Upper lobe of left lung (tissue), 4 donors: ENCODE measurements at regions not wholly inside any gene's neighbourhood (a gene's known extent, or its start where the extent isn't known, plus 50 kb on each side); places are given as distances from the start of the nearest gene placed in this dataset.

Experiments used
- POLR2AphosphoS5 ChIP-seq, 2 donors: sonication (generic); formaldehyde crosslinking; IDR thresholded peaks; one replicate each; pipeline ENCODE4 v1.5.1; 2017; ENCODE audit warnings: antibody characterized with exemption in 2 of 2
- TF ChIP-seq, protein P1 (sequence below), 6 experiments: fragments of 450-650 bp in 4 of 6; fragments of 200-600 bp in 2 of 6; sonication (generic) in 2 of 6; IDR thresholded peaks; one replicate each; pipeline ENCODE4 v1.5.1; 2016 to 2019; ENCODE audit warnings: antibody characterized with exemption in 6 of 6

DNA sequence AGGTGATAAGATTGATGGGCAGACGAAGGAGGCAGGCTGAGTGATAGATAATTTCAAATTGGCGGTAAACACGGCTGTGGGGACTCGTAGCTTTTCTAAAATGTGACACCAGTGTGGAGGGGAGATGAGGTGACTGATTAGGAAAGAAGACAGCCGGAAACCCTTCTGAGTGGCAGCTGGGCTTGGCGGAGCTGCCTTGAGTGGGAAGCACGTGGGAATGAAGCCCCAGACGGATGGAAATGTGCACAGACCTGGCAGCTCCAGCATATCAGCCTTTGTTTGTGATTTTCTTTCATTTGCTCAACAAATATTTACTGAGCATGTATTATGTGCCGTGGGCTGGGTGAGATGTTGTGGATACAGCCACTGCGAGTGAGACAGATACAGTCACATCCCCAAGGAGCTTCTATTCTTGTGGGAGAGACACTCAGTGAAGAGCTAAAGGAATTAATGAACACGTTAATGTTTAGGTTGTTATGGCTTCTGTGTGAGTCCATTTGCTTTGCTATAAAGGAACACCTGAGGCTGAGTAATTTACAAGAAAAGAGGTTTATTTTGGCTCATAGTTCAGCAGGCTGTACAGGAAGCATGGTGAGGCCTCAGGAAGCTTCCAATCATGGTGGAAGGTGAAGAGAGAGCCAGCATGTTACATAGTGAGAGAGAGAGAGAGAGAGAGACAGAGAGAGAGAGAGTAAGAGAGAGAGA, 65.5 kb upstream of the LHX5 start:
- TF ChIP-seq POLR2AphosphoS5 (IDR thresholded peaks at IDR 0.05): no peak
- TF ChIP-seq, protein P1, sequence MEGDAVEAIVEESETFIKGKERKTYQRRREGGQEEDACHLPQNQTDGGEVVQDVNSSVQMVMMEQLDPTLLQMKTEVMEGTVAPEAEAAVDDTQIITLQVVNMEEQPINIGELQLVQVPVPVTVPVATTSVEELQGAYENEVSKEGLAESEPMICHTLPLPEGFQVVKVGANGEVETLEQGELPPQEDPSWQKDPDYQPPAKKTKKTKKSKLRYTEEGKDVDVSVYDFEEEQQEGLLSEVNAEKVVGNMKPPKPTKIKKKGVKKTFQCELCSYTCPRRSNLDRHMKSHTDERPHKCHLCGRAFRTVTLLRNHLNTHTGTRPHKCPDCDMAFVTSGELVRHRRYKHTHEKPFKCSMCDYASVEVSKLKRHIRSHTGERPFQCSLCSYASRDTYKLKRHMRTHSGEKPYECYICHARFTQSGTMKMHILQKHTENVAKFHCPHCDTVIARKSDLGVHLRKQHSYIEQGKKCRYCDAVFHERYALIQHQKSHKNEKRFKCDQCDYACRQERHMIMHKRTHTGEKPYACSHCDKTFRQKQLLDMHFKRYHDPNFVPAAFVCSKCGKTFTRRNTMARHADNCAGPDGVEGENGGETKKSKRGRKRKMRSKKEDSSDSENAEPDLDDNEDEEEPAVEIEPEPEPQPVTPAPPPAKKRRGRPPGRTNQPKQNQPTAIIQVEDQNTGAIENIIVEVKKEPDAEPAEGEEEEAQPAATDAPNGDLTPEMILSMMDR (IDR thresholded peaks at IDR 0.05): no peak
